Lower leg skin (tissue), 4 donors: ENCODE measurements at regions not wholly inside any gene's neighbourhood (a gene's known extent, or its start where the extent isn't known, plus 50 kb on each side); places are given as distances from the start of the nearest gene placed in this dataset.

ENCODE experiments used
- DNase-seq, 2 donors: peaks; one replicate each; pipeline ENCODE4 v3.0.0-alpha.2; 2019; ENCODE audit warnings: low spot score in 2 of 2
- H3K4me3 ChIP-seq: fragments of 200-600 bp; sonication (generic); 2 replicates; pipeline ENCODE4 v1.5.1; 2017; ENCODE audit warnings: mild to moderate bottlenecking, low read depth; ENCODE audit not compliant: poor library complexity, severe bottlenecking
- POLR2A ChIP-seq, 2 donors: fragments of 450-650 bp; IDR thresholded peaks; one replicate each; pipeline ENCODE4 v1.6.1; 2016 to 2017; ENCODE audit warnings: antibody characterized with exemption in 2 of 2, mild to moderate bottlenecking in 1 of 2, moderate library complexity in 1 of 2
- WGBS, 2 donors: methylation state at CpG; one replicate each; pipeline ENCODE4 v1.1.5; 2018; 5-methylcytosine and 5-hydroxymethylcytosine counted together
- intact Hi-C: fragments of 100-400 bp; cut with DNase I; formaldehyde crosslinking; loops from one replicate; pipeline ENCODE4 v1.15.0; 2023; ENCODE audit warnings: low total_unique reads
- TF ChIP-seq, protein P1 (sequence below), 3 donors: fragments of 450-650 bp; IDR thresholded peaks; one replicate each; pipeline ENCODE4 v1.5.1; 2016; ENCODE audit warnings: antibody characterized with exemption in 3 of 3, mild to moderate bottlenecking in 3 of 3, moderate library complexity in 2 of 3

DNA sequence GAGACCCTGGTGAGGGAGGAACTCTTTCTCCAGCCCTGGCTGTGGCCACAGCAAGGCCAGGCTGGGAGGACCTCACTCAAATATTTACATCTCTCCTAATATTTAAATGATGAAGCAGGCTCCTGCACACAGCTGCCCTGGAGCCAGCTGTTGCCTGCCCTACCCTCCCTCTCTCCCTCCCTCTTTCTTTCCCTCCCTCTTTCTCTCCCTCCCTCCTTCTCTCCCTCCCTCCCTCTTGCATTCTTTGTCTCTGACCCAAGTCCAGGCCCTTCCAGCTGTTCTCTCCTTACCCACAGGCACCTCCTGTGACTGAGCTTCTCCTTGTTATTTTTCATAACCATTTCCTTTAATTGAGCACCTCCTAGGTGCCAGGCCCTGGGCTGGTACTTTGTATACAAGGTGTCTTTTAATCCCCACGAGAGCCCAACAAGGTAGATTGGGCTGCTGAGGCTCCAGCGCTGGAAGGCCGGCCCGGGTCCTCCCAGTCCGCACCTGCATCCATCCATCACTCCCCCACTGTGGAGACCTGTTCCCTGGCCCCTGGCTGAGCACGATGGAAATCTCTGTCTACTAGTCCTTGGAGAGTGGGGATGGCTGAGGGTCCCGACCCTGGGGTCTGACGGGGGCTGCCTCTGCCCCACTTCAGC lies 242.3 kb downstream of the SEC14L1 start:
- H3K4me3 ChIP-seq: no peak overlapping the region
- 72 to 73% methylated on average over 8 of the region's 8 CpGs for WGBS, 2 donors
- DNase-seq: no peak
- no peak for TF ChIP-seq POLR2A (IDR thresholded peaks at IDR 0.05)
- TF ChIP-seq, protein P1, sequence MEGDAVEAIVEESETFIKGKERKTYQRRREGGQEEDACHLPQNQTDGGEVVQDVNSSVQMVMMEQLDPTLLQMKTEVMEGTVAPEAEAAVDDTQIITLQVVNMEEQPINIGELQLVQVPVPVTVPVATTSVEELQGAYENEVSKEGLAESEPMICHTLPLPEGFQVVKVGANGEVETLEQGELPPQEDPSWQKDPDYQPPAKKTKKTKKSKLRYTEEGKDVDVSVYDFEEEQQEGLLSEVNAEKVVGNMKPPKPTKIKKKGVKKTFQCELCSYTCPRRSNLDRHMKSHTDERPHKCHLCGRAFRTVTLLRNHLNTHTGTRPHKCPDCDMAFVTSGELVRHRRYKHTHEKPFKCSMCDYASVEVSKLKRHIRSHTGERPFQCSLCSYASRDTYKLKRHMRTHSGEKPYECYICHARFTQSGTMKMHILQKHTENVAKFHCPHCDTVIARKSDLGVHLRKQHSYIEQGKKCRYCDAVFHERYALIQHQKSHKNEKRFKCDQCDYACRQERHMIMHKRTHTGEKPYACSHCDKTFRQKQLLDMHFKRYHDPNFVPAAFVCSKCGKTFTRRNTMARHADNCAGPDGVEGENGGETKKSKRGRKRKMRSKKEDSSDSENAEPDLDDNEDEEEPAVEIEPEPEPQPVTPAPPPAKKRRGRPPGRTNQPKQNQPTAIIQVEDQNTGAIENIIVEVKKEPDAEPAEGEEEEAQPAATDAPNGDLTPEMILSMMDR (IDR thresholded peaks at IDR 0.05): no peak
- intact Hi-C loops: no loop called here

DNA sequence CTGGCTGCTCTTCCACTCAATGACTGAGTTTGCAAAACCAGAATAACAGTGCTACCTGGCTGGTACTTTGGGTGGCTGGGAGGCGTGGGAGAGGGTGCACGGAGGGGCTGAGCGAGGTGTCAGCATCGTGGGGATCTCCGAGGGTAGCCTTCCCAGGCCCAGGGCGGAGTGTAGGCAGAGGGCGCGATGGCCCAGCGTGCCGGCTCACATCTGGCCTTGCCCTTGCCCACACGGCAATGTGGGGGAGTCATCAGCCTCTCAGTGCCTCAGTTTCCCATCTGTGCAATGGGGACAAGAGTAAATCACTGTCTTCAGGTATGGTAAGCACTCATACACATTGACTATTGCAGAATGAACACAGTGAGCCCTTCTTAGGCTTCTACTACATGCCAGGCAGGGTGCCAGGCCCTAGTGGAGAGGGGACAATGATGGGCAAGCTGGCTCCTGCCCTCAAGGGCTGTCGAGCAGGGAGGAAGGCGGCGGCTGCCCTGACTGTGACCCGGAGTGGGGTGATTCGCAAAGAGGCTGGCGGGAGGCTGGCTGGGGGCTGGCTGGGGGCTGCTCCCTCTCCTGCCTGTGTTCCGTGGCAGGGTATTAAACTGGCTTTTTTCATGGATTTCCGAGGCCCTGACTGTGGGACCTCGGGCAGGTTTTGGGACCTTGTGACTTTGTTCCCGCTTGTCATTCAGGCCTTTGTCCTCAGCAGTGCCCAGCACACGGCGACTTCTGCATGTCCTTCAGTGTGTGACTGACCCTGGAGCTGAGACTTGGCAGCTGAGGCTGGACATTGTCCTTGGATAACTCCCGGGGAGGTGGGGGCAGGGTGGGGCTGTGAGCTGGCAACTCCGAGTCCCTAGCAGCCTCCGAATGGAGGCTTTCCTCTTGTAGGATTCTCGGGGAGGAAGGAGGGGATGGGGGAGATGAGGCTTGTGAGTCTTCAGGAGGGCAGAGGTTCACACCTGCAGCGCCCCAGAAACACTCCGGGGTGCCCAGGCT lies 243.1 kb downstream of the SEC14L1 start:
- WGBS, 2 donors: 60 to 69% methylated on average over 27 to 29 of the region's 29 CpGs
- TF ChIP-seq, protein P1 (IDR thresholded peaks at IDR 0.05): no peak
- no peak for TF ChIP-seq POLR2A (IDR thresholded peaks at IDR 0.05)
- intact Hi-C loops: no loop called here
- H3K4me3 ChIP-seq: no peak overlapping the region
- no peak for DNase-seq

DNA sequence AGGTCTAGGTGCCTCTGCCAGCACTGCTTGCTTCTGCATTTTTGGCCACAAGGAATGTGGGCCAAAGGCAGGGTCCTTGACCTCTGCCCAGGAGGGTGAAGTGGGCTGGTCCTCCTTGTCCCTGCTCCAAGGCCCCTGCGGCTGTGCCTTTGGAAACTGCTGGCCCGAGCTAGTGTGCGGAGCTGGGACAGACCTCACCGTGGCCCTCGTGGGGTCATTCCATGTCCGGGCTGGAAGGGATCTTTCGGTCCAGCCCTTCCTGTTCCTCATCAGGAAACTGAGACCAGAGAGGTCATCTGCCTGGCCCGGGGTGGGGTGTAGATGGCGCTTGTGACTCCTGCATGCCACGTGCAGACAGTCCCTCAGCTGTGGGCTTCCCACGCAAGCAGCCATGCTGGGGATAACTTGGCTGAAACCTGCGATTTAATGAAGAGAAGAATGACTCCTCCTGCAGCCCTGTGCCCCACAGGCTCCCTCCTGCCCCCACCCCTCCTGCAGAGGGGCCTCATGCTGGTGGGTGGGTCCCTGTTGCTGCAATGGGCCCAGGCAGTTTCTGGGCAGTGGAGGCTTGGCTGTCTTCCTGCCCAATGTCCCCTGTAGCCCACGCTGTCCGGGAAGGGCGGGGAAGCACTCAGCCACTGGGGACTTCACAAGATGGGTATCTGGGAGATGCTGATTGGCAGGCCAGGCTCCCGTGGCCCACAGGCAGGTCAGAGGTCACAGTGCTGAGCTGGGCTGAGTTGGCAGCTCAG lies 245.2 kb downstream of the SEC14L1 start:
- WGBS, 2 donors: 36 to 45% methylated on average over 14 of the region's 16 CpGs
- intact Hi-C loops: no loop called here
- DNase-seq: no peak
- TF ChIP-seq, protein P1 (IDR thresholded peaks at IDR 0.05): no peak
- TF ChIP-seq POLR2A (IDR thresholded peaks at IDR 0.05): no peak
- H3K4me3 ChIP-seq: no peak overlapping the region

DNA sequence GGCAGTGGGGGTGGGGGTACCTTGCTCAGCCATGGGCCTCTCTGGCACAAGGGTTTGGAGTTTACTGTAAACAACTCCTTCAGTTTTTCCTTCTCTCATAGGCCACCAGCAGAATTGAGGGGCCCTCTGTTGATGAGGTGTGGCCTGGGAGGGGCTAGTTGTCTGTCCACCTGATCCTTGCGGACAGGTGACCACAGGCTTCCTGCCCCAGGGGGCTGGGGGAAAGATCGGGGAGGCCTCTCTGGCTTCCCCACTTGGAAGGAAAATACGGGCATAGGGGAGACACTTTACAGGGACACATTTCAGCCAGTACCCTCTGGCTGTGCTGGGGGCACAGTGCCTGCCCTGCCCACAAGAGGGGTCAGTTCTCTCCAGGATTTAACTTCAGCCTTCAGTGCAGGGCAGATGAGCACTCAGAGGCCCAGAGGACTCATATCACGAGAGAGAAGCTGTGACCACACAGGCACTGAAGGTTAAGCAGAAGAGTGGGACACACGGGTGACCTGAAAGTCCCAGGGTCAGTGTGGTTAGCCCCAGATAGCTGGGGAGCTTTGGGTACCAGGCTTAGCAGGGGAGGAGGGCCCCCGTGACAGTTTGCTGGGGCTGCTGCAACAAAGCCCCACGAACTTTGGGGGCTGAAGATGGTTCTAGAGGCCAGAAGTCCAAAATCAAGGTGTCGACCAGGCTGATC lies 245.9 kb downstream of the SEC14L1 start:
- no peak for DNase-seq
- H3K4me3 ChIP-seq: no peak overlapping the region
- 75 to 77% methylated on average over 8 of the region's 8 CpGs for WGBS, 2 donors
- intact Hi-C loops: no loop called here
- TF ChIP-seq, protein P1 (IDR thresholded peaks at IDR 0.05): no peak
- TF ChIP-seq POLR2A (IDR thresholded peaks at IDR 0.05): no peak

DNA sequence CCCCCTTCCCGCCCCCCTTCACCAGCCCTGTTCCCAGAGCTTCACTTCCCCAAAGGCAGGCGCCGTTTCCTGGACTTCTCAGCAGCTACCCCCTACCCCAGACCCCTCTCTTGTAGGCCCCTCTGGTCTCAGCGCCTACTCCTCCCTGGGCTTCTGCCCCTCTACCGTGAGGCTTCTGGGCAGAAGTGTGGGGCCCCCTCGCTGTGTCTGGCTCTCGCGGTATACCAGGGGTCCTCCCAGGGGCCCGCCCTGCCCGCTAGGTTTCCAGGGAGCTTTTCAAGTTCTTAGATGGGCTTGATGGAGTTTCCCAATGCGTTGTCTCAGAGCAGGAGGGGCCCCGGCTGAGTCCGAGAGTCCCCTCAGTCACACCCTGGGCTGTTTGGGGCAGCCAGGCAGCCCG lies 247.1 kb downstream of the SEC14L1 start:
- 91 to 94% methylated on average over 14 of the region's 14 CpGs for WGBS, 2 donors
- DNase-seq: no peak
- intact Hi-C loops: no loop called here
- H3K4me3 ChIP-seq: no peak overlapping the region
- TF ChIP-seq POLR2A (IDR thresholded peaks at IDR 0.05): no peak
- TF ChIP-seq, protein P1 (IDR thresholded peaks at IDR 0.05): no peak
